H9 (cell line): ENCODE measurements at regions not wholly inside any gene's neighbourhood (a gene's known extent, or its start where the extent isn't known, plus 50 kb on each side); places are given as distances from the start of the nearest gene placed in this dataset.

Experiments used
- DNase-seq: peaks from one replicate; pipeline ENCODE4 v3.0.0-alpha.2; 2017
- H2AFZ ChIP-seq: one replicate; pipeline ENCODE4 v1.6.1; 2013; ENCODE audit warnings: mild to moderate bottlenecking, low read length, control low read depth, moderate library complexity
- H2AK5ac ChIP-seq: 2 replicates; pipeline ENCODE4 v1.6.1; 2013; ENCODE audit warnings: low read length, control low read depth, mixed read lengths; ENCODE audit not compliant: insufficient read length
- H2BK120ac ChIP-seq: one replicate; pipeline ENCODE4 v1.6.1; 2013; ENCODE audit warnings: low read depth, mild to moderate bottlenecking, low read length, control low read depth, inconsistent platforms; ENCODE audit not compliant: poor library complexity, severe bottlenecking
- H2BK12ac ChIP-seq: 2 replicates; pipeline ENCODE4 v1.6.1; 2013; ENCODE audit warnings: low read length, control low read depth, mixed read lengths, low read depth; ENCODE audit not compliant: insufficient read length
- H2BK15ac ChIP-seq: 2 replicates; pipeline ENCODE4 v1.6.1; 2013; ENCODE audit warnings: low read depth, low read length, control low read depth
- H2BK20ac ChIP-seq: one replicate; pipeline ENCODE4 v1.6.1; 2013; ENCODE audit warnings: low read depth, mild to moderate bottlenecking, low read length, control low read depth, inconsistent platforms; ENCODE audit not compliant: poor library complexity, severe bottlenecking
- H2BK5ac ChIP-seq: 2 replicates; pipeline ENCODE4 v1.6.1; 2013; ENCODE audit warnings: low read length, control low read depth, mixed read lengths; ENCODE audit not compliant: insufficient read length
- H3K14ac ChIP-seq: 2 replicates; pipeline ENCODE4 v1.6.1; 2013; ENCODE audit warnings: low read length, control low read depth; ENCODE audit not compliant: insufficient read depth
- H3K18ac ChIP-seq: 2 replicates; pipeline ENCODE4 v1.6.1; 2013; ENCODE audit warnings: low read depth, mild to moderate bottlenecking, mixed read lengths, low read length, control low read depth; ENCODE audit not compliant: insufficient read length
- H3K23ac ChIP-seq: 2 replicates; pipeline ENCODE4 v1.6.1; 2013; ENCODE audit warnings: low read length, control low read depth, mixed read lengths, low read depth; ENCODE audit not compliant: insufficient read length
- H3K23me2 ChIP-seq: 2 replicates; pipeline ENCODE4 v1.6.1; 2013; ENCODE audit warnings: low read depth, mild to moderate bottlenecking, mixed read lengths, low read length, control low read depth; ENCODE audit not compliant: insufficient read length, poor library complexity, severe bottlenecking
- H3K27ac ChIP-seq: 2 replicates; pipeline ENCODE4 v1.5.1; 2013; ENCODE audit warnings: low read length, control low read depth, mixed read lengths, low read depth; ENCODE audit not compliant: insufficient read length
- H3K27me3 ChIP-seq: 2 replicates; pipeline ENCODE4 v1.6.1; 2013; ENCODE audit warnings: low read length, control low read depth, inconsistent platforms; ENCODE audit not compliant: insufficient read depth
- H3K4ac ChIP-seq: 2 replicates; pipeline ENCODE4 v1.6.1; 2013; ENCODE audit warnings: low read depth, mild to moderate bottlenecking, control low read depth, inconsistent platforms, low read length, moderate library complexity
- H3K4me1 ChIP-seq: 2 replicates; pipeline ENCODE4 v1.6.1; 2013; ENCODE audit warnings: low read length, control low read depth, inconsistent platforms; ENCODE audit not compliant: insufficient read depth
- H3K4me2 ChIP-seq: 2 replicates; pipeline ENCODE4 v1.6.1; 2013; ENCODE audit warnings: low read length, control low read depth, mixed read lengths; ENCODE audit not compliant: insufficient read length, insufficient read depth
- H3K56ac ChIP-seq: 2 replicates; pipeline ENCODE4 v1.6.1; 2013; ENCODE audit warnings: low read depth, mild to moderate bottlenecking, mixed read lengths, low read length, control low read depth; ENCODE audit not compliant: insufficient read length
- H3K79me1 ChIP-seq: 2 replicates; pipeline ENCODE4 v1.6.1; 2013; ENCODE audit warnings: low read depth, mild to moderate bottlenecking, moderate library complexity, low read length, control low read depth, inconsistent platforms; ENCODE audit not compliant: insufficient read depth, poor library complexity, severe bottlenecking
- H3K79me2 ChIP-seq: 2 replicates; pipeline ENCODE4 v1.6.1; 2013; ENCODE audit warnings: low read length, control low read depth, inconsistent platforms; ENCODE audit not compliant: insufficient read depth
- H3K9ac ChIP-seq: 2 replicates; pipeline ENCODE4 v1.6.1; 2013; ENCODE audit warnings: low read length, control low read depth, mixed read lengths; ENCODE audit not compliant: insufficient read length; ENCODE audit errors: extremely low read depth
- H3K9me3 ChIP-seq: one replicate; pipeline ENCODE4 v1.6.1; 2013; ENCODE audit warnings: low read depth, low read length, inconsistent platforms; ENCODE audit not compliant: control insufficient read depth
- H3T11ph ChIP-seq: one replicate; pipeline ENCODE4 v1.6.1; 2013; ENCODE audit warnings: mild to moderate bottlenecking, low read length, control low read depth, inconsistent platforms
- H4K20me1 ChIP-seq: one replicate; pipeline ENCODE4 v1.6.1; 2013; ENCODE audit not compliant: control insufficient read depth, insufficient read length, insufficient read depth
- H4K5ac ChIP-seq: 2 replicates; pipeline ENCODE4 v1.6.1; 2013; ENCODE audit warnings: low read depth, mild to moderate bottlenecking, mixed read lengths, low read length, control low read depth; ENCODE audit not compliant: insufficient read length
- H4K8ac ChIP-seq: replicated peaks from 2 replicates; pipeline ENCODE4 v1.6.1; 2013; ENCODE audit warnings: low read length, control low read depth, mixed read lengths, low read depth; ENCODE audit not compliant: insufficient read length
- H4K91ac ChIP-seq: 2 replicates; pipeline ENCODE4 v1.6.1; 2013; ENCODE audit warnings: low read depth, mild to moderate bottlenecking, moderate library complexity, mixed read lengths, low read length, control low read depth; ENCODE audit not compliant: insufficient read length
- H3K27ac Mint-ChIP-seq, 3 experiments: 2 replicates in 2 of 3; 3 replicates in 1 of 3; pipeline ENCODE4 v1.8.0; 2020 to 2021; ENCODE audit warnings: mixed read lengths in 3 of 3, mild to moderate bottlenecking in 1 of 3, moderate library complexity in 1 of 3
- H3K27me3 Mint-ChIP-seq: 2 replicates; pipeline ENCODE4 v1.8.0; 2021; ENCODE audit warnings: low read depth, mild to moderate bottlenecking, moderate library complexity, mixed read lengths
- H3K36me3 Mint-ChIP-seq, 3 experiments: 2 replicates in 2 of 3; 3 replicates in 1 of 3; pipeline ENCODE4 v1.8.0; 2020 to 2021; ENCODE audit warnings: low read depth in 3 of 3, mixed read lengths in 3 of 3; ENCODE audit not compliant: insufficient read depth in 1 of 3
- H3K4me1 Mint-ChIP-seq, 2 experiments: 2 replicates each; pipeline ENCODE4 v1.8.0; 2020; ENCODE audit warnings: mixed read lengths in 2 of 2
- H3K4me3 Mint-ChIP-seq, 2 experiments: 2 replicates in 1 of 2; 3 replicates in 1 of 2; pipeline ENCODE4 v1.8.0; 2020 to 2021; ENCODE audit warnings: mild to moderate bottlenecking in 2 of 2, mixed read lengths in 2 of 2, moderate library complexity in 1 of 2
- H3K9me3 Mint-ChIP-seq, 2 experiments: 2 replicates in 1 of 2; 3 replicates in 1 of 2; pipeline ENCODE4 v1.8.0; 2020; ENCODE audit warnings: mild to moderate bottlenecking in 2 of 2, mixed read lengths in 2 of 2, moderate library complexity in 1 of 2
- CTCF ChIP-seq: fragments of 200-600 bp; sonication (generic); conservative IDR thresholded peaks from 3 replicates; pipeline ENCODE4 v1.8.0; 2021; ENCODE audit warnings: antibody characterized with exemption, mild to moderate bottlenecking
- WGBS: extraction: QIAGEN DNeasy Blood & Tissue Kit; methylation state at CpG from one replicate; pipeline ENCODE4 v1.1.7; 2013; ENCODE audit warnings: missing lambda C conversion rate, low lambda C conversion rate, mixed read lengths; ENCODE audit not compliant: insufficient read length; ENCODE audit errors: extremely low coverage; 5-methylcytosine and 5-hydroxymethylcytosine counted together

- Mint-ChIP-seq H3K27ac (no peak overlapping the region), H3K4me3 (no peak overlapping the region), H3K9me3 (no peaks in the 10 kb centered on the region), H3K4me1 (no peaks in the 10 kb centered on the region), H3K27me3 (peaks cover 2% of the 10 kb centered on the region; the same call in 1 of the 2 replicates), H3K36me3 (no peaks in the 10 kb centered on the region)
- H3K4me2 ChIP-seq = no peak overlapping the region
- no peak overlapping the region for H3K4ac ChIP-seq
- H4K8ac ChIP-seq = no peak overlapping the region
- H2AK5ac ChIP-seq = no peak overlapping the region
- TF ChIP-seq CTCF = no peak
- no peak overlapping the region for H2BK15ac ChIP-seq
- H2BK12ac ChIP-seq = no peak overlapping the region
- no peak overlapping the region for H3K27ac ChIP-seq
- H2BK120ac ChIP-seq = no peak overlapping the region
- no peaks in the 10 kb centered on the region for H3K9me3 ChIP-seq
- DNase-seq = no peak
- H3K56ac ChIP-seq = no peak overlapping the region
- H4K91ac ChIP-seq = no peak overlapping the region
- H4K20me1 ChIP-seq = no peaks in the 10 kb centered on the region
- H3K4me1 ChIP-seq = no peaks in the 10 kb centered on the region
- H2BK20ac ChIP-seq = no peak overlapping the region
- no peaks in the 10 kb centered on the region for H3K79me2 ChIP-seq
- H3K79me1 ChIP-seq = no peaks in the 10 kb centered on the region
- no peak overlapping the region for H3T11ph ChIP-seq
- no peak overlapping the region for H3K14ac ChIP-seq
- H2AFZ ChIP-seq = no peak overlapping the region
- no peak overlapping the region for H3K18ac ChIP-seq
- WGBS = no CpG with 5 or more reads among the region's 5 CpGs
- H2BK5ac ChIP-seq = no peak overlapping the region
- H3K23ac ChIP-seq = no peak overlapping the region
- H3K23me2 ChIP-seq = no peaks in the 10 kb centered on the region
- no peaks in the 10 kb centered on the region for H3K27me3 ChIP-seq
- H4K5ac ChIP-seq = no peak overlapping the region
- H3K9ac ChIP-seq = no peak overlapping the region
Observed at GRCh38 chr3:5310509-5310908, 123.0 kb downstream of the EDEM1 start.
